GM19035 (cell line): ENCODE measurements at regions not wholly inside any gene's neighbourhood (a gene's known extent, or its start where the extent isn't known, plus 50 kb on each side); places are given as distances from the start of the nearest gene placed in this dataset.
A peak's percentile ranks its signal among the peaks of the same experiment; 100 is the strongest.

Experiments
- ATAC-seq: cut with Tn5 transposase; IDR thresholded peaks from one replicate; pipeline ENCODE4 v1.9.1; 2021; ENCODE audit not compliant: unreplicated experiment

DNA sequence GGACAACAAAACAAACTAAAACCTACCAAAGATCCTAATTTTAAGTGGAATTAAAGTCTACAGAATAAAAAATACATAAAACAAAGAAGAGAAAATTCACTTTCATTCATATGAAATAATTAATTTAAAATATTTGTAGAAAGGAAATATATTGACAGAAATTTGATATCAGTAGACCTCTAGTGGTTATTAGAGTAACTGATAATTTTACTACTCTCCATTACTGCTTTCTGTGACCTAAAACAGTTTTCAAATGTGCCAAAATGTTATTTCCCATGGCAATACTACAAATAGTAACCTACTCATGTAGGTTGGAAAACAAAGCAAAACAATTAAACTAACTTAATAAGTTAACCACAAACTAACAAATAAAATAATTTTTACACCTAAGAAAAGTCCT, 147.1 kb downstream of the NOL4 start:
- no peak for ATAC-seq

DNA sequence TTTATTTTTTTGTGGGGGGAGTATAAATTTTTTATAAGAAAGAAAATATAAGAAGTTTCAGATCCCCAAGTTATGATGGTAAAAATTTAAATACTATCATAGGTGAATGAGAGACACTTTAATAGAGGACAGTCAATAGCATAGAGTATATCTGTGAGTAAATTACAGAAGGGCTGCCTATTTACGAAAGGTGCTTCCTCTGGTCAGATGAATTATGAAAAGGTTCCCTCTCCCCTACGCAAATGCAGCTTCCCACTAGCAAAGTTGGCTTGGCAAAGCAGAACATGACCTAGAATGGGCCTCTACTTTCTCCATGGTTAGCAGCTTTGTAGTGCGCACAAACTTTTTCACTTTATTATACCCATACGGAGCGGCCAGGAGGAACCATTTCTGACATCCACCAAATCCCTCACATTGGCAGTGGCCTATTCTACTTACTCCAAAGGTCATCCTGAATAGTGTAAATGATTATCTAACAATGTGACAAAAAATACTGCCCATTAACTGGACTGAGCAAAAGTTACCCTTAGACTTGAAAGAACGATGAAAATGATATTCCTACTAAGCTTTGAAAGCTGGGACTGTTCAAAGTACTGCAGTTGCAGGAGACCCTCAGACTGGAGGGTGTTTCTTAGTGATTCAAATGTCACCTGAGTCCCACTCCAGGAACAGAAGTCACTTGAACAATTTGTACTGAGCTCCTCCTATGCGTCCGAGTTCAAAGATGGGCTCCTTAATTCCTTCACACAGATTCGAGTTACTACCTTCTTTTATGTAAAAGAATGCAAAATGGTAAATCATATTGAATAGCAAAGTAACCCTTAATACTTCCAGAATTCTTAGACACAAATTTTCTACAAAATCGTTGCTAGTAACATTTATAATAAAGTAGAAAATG, 148.5 kb downstream of the NOL4 start:
- no peak for ATAC-seq

DNA sequence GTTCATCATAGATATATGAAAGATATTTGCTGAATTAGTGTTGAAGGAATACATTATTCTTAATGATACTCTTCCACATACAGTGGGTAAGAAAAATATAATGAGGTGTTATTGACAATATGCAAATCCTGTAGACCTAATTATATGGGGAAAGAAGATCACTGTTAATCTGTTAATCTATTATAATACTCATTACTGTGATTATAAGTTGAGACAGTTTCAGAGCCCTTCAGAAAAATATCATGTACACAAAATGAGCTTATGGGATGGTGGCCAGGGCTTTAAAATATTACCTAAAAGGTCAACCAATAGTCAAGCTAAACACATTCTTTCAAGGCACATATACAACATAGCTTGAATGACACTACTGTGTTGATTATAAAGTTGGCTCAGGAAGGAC, 163.5 kb downstream of the NOL4 start:
- no peak for ATAC-seq

DNA sequence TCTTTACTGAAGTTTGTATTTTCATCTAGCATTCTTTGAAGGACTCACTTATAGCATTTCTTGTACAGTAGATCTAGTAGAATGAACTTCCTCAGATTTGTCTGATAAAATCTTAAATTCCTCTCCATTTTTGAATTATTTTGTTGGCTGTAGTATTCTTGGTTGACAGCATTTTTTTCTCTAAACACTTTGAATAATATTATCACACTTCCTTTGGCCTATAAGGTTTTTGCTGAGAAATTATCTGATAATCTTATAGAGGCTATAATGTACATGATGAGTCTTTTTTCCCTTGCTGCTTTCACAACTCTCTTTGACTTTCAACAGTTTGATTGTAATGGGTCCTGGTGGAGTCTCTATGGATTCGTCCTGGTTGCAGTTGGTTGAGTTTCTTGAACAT, 169.5 kb downstream of the NOL4 start:
- no peak for ATAC-seq

DNA sequence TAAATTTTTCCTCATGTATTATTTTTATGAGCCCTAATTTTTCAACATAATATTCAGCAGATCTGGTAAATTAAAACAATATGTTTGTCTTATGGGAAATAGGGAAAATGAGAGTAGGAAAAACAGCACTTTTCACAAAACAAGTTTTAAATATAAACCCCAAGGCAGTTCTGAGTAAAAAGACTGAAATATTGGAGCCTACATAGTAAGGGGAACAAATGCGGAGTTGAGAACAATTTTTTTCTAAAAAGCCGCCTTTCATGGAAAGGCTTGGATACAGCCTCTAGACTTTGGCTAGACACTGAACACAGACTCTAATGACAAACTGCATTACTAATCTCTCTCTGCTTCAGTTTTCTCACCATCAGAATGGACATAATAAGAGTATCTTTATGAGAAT, 174.1 kb downstream of the NOL4 start:
- ATAC-seq, result no peak

DNA sequence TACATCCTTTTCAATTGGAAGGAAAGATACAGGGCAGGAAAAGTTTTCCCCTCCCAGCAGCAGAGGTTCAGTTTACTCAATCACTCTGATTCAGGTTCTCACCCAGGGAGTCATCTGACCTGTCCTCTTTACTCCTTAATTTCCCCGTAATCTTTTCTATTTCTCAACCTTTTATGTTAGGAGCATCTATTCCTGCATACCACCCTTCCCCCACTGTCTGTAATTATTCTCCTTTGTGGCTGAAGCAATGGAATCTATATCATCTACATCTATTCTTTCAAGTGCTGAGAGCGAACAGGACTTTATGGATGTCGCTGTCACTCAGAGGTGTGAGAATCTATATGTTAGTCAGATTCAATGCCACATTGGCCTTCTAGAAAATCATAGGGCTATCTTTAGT, 175.2 kb downstream of the NOL4 start:
- no peak for ATAC-seq

DNA sequence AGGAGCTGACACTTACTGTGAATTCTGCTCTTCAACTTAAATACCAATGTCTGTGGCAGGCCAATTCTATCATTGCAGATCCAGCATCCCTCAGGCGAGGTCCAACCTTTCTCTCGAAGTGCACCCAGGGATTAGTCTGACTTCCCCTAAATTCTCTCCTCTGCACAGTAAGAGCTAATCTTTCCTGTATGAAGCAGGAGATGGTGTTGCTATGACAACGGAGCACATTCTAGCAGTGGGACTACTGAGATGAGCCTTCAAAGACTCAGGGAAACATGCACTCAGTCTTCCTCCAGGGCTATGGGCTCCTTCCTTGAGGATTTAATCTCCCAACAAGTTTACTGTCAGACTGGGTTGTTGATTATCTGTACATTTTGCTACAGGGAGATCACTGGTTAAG, 176.3 kb downstream of the NOL4 start:
- ATAC-seq, result no peak

DNA sequence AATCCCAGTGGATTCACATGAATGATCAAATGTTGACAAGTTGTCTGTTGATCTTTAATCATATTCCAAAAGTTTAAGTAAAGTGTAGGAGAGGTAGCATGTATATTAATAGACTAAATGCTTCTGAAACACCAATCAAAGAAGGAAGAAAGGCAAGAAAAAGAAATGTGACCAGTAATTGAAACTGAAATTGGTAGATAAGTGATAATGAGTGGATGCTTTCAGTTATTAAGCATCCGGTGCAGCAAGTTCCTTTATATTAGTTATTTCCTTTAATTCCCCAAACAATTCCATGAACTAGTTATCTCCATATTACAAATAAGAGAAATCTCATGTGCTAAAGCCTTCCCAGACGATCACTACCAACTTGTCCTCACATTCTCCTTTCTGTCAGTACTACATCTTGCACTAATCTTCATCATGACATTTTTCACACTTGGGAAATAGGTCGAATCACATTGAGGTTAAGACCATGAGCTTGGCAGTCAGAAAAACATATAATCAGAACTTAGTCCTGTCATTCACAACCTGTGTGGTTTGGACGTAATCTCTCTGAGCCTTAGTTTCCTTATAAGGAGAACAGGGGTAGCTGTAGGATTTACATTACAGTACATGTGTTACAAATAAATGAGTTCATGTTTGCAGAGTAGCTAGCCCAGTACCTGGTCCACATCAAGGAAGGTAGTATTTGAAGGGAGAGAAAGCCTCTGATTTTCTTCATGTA, 182.1 kb downstream of the NOL4 start:
- ATAC-seq, result no peak

DNA sequence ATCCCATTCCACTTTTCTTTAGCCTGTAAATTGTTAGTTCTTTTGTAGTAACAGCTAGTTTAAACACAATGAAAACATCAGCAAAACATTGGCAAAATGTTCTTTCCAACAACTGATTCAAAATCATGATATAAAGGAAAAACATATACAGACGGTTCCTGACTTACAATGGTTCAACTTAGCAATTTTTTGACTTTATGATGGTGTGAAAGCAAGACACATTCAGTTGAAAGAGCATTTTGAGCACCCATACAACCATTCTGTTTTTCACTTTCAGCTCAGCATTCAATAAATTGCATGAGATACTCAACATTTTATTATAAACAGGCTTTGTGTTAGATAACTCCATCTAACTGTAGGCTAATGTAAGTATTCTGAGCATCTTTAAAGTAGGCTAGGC, 185.1 kb downstream of the NOL4 start:
- ATAC-seq, result no peak

DNA sequence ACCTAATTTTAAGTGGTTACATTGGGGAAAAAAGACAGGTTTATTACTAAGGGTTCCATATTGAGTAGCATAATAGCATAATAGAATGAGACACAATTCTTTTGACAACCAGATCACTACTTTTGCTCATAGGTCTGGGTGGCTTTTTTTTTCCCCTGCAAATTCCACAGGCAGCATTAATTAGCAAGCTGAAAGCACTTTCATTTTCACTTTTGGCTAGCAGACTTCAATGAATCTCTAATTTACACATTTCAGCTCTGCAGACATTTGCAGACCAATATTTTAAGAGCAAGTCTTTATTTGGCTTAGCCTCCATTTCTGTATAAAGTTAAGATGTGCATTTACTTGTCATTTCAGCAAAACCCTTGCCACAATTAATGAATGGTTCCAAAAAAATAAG, 185.5 kb downstream of the NOL4 start:
- peak; percentile 64 for ATAC-seq

DNA sequence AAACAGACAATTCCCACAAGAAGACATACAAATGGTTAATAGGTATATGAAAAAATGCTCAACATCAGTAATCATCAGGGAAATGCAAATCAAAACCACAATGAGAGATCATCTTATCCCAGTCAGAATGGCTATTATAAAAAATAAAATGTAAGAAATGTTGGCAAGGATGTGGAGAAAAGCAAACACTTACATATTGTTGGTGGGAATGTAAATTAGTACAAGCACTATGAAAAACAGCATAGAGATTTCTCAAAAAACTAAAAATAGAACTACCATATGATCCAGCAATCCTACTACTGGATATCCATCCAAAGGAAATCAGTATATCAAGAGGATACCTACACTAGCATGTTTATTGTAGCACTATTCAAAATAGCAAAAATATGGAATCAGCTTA, 186.6 kb downstream of the NOL4 start:
- ATAC-seq, result no peak

DNA sequence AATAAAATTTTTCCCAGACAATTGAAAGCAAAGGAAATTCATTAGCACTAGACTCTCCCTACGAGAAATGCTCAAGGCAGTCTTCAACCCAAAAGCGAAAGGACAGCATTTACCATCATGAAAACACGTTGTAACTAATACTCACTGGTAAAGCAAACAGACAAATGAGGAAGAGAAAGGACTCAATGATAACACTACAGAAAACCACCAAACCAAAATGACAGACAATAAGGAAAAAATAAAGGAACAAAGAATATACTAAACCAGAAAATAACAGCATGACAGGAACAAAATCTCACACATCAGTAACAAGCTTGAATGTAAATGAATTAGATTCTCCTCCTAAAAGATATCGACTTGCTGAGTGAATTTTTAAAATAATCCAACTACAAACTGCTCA, 190.7 kb downstream of the NOL4 start:
- peak; percentile 49 for ATAC-seq

DNA sequence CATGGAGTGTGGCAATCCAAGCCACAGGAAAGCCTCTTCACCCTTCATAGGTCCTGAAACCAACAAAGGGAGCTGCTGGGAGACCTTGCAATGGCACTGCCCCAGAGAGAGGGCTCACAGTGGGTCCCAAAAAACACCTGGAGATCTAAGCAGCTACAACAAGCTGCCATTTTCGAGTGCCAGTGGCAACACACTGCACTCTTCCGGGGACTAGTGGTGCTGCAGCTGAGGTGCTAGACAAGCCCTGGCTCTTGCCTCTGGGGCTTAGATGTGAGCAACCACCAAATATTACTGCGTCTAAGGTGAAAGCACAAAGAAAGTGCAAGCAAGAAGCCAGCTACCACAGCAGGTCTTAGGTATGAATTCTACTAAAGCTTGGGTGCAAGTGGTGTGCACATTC, 192.9 kb downstream of the NOL4 start:
- peak; percentile 58 for ATAC-seq

DNA sequence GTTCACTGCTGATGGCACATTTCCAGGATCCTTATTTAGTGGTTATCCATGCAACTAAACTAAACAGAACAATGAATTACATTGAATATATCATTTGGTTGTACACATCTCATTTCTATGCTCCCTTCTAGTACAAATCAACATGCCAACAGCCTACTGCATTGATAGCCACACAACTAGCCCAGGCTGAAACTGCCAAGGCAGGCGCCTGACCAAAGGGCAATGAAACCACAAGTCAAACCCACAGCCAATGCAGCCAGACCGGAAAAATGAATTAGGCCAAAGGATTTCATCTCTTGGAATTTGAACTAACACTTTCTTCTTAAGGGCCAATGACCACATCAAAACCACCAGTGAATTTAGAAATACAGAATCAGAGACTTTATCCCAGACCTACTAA, 196.4 kb downstream of the NOL4 start:
- no peak for ATAC-seq

DNA sequence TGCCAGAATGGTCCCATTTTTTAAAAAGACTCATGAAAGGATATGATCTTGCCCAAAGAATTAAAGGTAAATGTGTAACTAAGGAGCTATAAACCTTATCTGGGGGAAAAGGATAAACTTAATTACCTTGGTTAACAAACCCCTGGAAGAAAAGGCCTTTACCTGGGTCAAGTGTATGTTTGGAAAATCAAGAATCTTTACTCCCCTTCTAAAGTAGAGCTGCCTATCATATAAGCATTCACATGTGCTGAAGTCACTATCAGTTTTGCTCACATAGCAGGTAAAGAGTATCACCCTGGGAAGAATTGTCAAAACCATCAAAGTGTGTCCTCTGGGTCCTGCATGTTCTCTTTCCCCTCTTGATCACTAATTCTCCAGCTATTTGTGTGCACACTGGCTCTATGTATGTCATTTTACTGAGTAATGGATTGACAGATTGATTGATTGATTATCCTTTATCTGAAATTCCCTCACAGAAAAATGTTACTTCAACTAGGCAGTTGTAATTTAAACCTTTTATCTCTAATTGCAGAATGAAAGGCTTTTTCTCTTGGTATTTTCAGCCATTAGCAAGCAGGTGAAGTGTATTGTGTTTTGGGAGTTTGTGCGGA, 199.4 kb downstream of the NOL4 start:
- no peak for ATAC-seq

DNA sequence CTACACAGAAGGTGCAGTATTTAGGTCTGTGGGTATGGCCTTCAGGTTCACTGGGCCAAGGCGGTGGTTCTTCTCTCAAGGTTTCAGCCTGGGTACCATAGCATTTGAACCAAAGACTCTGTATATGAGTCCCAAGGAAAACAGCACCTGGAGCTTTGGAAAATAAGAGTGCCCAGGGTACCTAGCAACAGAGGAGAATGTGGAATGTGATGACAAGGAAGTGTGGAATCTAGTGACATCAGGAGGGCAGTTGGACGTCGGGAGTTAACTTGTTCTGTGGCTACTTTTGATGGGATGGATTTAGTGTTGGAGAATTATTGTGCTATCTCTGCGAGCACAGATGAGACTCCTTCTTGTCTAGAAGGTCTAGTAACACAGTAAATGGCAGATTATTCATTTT, 201.2 kb downstream of the NOL4 start:
- no peak for ATAC-seq

DNA sequence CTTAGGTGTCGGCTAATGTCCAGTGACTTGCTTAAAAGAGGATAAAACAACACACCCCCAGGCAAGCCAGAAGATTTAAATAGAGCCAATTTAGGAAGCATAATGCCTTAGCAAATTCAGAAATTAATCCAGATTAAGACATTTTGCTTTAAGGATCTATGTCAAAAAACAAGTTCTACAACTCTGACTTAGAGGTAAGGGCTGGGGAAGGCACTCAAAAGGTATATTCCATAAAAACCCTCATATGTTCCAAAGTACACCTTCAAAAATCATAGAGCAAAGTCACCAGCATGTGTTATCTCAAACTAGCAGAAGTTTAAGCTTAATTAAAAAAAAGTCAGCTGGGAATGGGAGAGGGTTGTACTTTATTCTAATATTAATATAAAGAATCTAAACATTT, 206.4 kb downstream of the NOL4 start:
- ATAC-seq, result no peak

DNA sequence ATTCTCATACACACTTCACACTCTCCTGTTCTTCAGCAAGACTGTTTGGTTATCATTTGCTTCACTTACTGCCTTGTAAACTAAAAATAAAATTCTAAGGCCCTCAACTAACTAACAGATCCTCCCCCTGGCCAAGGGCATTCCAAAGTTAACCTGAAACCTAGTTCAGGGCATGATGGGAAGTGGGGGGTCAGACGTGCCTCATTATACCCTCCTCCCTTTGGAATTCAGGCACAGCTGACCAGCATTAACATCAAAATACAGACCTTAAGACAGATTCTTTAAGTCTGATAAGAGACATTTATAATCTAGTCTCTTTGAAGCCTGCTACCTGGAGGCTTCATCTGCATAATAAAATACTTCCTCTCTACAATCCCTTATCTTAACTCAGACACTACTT, 221.0 kb downstream of the NOL4 start:
- ATAC-seq, result no peak

DNA sequence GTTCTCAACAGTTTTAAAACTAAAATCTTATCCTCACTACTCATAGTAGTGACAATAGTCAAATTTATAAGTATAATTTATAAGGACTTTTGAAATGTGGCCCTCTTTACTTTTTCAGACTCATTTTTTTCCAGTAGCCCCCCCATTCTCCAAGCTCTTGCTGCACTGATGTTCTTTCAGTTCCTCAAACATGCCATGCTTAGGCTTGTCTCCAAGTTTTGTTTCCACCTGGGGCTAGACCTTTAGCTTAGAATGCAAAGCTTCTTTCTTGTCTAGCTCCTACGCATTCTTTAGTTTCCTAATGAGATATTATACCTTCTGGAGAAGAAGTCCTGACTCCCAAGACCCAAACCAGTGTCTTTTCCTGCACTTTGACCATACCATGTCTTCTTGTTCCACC, 222.6 kb downstream of the NOL4 start:
- ATAC-seq, result no peak

DNA sequence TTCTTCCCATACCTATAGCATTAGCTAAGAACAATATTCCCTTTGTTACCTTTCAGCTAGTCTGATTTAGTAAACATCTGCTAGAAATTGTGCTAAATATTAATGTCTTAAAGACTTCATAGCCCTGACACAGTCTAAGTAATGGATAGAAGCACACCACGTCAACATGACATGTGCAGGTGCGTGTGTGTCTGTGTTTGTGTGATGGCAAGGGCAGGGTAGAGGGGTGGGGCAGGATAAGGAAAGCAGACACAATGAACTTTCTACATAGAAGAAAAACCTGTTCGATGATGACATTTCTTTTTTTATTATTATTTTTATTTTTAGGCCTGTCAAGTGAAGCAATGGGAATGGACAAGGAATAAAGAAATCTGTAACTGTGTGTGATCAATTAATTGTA, 223.3 kb downstream of the NOL4 start:
- no peak for ATAC-seq

DNA sequence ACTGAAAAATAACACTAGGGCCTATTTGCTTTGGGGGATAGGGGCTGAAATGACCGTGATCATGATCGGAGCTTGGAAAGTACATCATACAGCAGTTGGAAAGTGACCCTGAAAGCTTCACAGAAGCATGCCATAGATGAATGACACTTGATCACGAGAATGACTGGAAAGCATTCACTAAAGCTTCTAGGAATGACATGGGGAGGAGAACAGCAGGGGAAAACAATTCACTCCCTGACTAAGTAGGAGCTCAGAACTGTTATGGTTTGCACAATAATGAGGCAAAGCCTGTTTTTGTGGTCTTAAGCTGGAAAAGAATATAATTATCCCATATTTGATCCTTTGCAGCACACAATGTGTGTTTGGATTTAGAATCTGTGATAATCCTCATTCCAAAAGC, 237.5 kb downstream of the NOL4 start:
- ATAC-seq, result no peak

DNA sequence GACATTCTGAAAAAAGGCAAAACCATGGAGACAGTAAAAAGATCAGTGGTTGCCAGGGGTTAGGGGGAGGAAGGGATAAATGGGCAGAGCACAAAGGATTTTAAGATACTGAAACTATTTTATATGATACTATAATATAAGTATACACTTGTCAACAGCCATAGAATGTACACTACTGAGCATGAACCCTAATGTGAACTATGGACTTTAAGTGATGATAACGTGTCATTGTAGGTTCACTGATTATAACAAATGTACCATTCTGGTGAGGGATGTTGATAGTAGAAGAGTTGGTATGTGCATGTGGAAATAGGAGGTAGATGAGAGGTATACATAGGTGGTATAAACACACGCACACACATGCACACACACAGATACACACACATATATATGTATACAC, 241.6 kb downstream of the NOL4 start:
- no peak for ATAC-seq
